ENCODE measurements at regions not wholly inside any gene's neighbourhood (a gene's known extent, or its start where the extent isn't known, plus 50 kb on each side); places are given as distances from the start of the nearest gene placed in this dataset.

- intact Hi-C loops (cut with DNase I) = no loop called here
- H3K4me1 ChIP-seq (ENCODE audit: control insufficient read depth in 2 of 3, insufficient read depth in 2 of 3, low read depth in 1 of 3, low read length in 3 of 3) = no peaks in the 10 kb centered on the region
- H3K9ac ChIP-seq (ENCODE audit: low read length in 3 of 3) = no peak overlapping the region
- no peaks in the 10 kb centered on the region for H3K36me3 ChIP-seq (ENCODE audit: control insufficient read depth in 2 of 3, insufficient read depth in 3 of 3, low read length in 3 of 3)
- no peak overlapping the region for H3K27ac ChIP-seq (ENCODE audit: low read depth in 2 of 2, low read length in 2 of 2)
- H3K27me3 ChIP-seq (ENCODE audit: control insufficient read depth, insufficient read depth, low read length) = no peaks in the 10 kb centered on the region
- FAIRE-seq (no peak), DNase-seq (no peak)
- H3K9me3 ChIP-seq (ENCODE audit: control insufficient read depth in 2 of 3, insufficient read depth in 1 of 3, low read length in 3 of 3) = peaks cover 0 to 7% (median 0%) of the 10 kb centered on the region in 3 donors
- TF ChIP-seq, protein P1, sequence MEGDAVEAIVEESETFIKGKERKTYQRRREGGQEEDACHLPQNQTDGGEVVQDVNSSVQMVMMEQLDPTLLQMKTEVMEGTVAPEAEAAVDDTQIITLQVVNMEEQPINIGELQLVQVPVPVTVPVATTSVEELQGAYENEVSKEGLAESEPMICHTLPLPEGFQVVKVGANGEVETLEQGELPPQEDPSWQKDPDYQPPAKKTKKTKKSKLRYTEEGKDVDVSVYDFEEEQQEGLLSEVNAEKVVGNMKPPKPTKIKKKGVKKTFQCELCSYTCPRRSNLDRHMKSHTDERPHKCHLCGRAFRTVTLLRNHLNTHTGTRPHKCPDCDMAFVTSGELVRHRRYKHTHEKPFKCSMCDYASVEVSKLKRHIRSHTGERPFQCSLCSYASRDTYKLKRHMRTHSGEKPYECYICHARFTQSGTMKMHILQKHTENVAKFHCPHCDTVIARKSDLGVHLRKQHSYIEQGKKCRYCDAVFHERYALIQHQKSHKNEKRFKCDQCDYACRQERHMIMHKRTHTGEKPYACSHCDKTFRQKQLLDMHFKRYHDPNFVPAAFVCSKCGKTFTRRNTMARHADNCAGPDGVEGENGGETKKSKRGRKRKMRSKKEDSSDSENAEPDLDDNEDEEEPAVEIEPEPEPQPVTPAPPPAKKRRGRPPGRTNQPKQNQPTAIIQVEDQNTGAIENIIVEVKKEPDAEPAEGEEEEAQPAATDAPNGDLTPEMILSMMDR (IDR thresholded peaks at IDR 0.05; ENCODE audit: borderline replicate concordance, extremely low read depth, insufficient read depth) = no peak
- H3K4me3 ChIP-seq (ENCODE audit: low read length in 3 of 3) = no peak overlapping the region
Observed at GRCh38 chr11:116650052-116650451, 122.7 kb downstream of the BUD13 start.

GRCh38 chr11:116649268-116649667, 123.5 kb downstream of the BUD13 start:
- Histone ChIP-seq H3K9me3 (ENCODE audit: control insufficient read depth in 2 of 3, insufficient read depth in 1 of 3, low read length in 3 of 3) (peaks cover 0 to 7% (median 0%) of the 10 kb centered on the region in 3 donors), H3K27ac (ENCODE audit: low read depth in 2 of 2, low read length in 2 of 2) (no peak overlapping the region), H3K27me3 (ENCODE audit: control insufficient read depth, insufficient read depth, low read length) (no peaks in the 10 kb centered on the region), H3K9ac (ENCODE audit: low read length in 3 of 3) (no peak overlapping the region), H3K4me1 (ENCODE audit: control insufficient read depth in 2 of 3, insufficient read depth in 2 of 3, low read depth in 1 of 3, low read length in 3 of 3) (no peaks in the 10 kb centered on the region), H3K36me3 (ENCODE audit: control insufficient read depth in 2 of 3, insufficient read depth in 3 of 3, low read length in 3 of 3) (no peaks in the 10 kb centered on the region), H3K4me3 (ENCODE audit: low read length in 3 of 3) (no peak overlapping the region)
- DNase-seq (no peak), FAIRE-seq (no peak)
- intact Hi-C loops (cut with DNase I) = no loop called here
- TF ChIP-seq, protein P1 (IDR thresholded peaks at IDR 0.05; ENCODE audit: borderline replicate concordance, extremely low read depth, insufficient read depth) = no peak

GRCh38 chr11:116648247-116649174, 124.3 kb downstream of the BUD13 start:
- intact Hi-C loops (cut with DNase I) = no loop called here
- no peak for FAIRE-seq

More at GRCh38 chr11:116648247-116649174, 124.3 kb downstream of the BUD13 start:
- H3K9ac ChIP-seq (ENCODE audit: low read length in 3 of 3) = no peak overlapping the region
- H3K36me3 ChIP-seq (ENCODE audit: control insufficient read depth in 2 of 3, insufficient read depth in 3 of 3, low read length in 3 of 3) = no peaks in the 10 kb centered on the region
- H3K9me3 ChIP-seq (ENCODE audit: control insufficient read depth in 2 of 3, insufficient read depth in 1 of 3, low read length in 3 of 3) = peaks cover 0 to 7% (median 0%) of the 10 kb centered on the region in 3 donors
- H3K27me3 ChIP-seq (ENCODE audit: control insufficient read depth, insufficient read depth, low read length) = no peaks in the 10 kb centered on the region
- DNase-seq = peak in 1 of 5 donors; percentile 3
- no peaks in the 10 kb centered on the region for H3K4me1 ChIP-seq (ENCODE audit: control insufficient read depth in 2 of 3, insufficient read depth in 2 of 3, low read depth in 1 of 3, low read length in 3 of 3)
- no peak overlapping the region for H3K4me3 ChIP-seq (ENCODE audit: low read length in 3 of 3)
- TF ChIP-seq, protein P1 (IDR thresholded peaks at IDR 0.05; ENCODE audit: borderline replicate concordance, extremely low read depth, insufficient read depth) = no peak
- H3K27ac ChIP-seq (ENCODE audit: low read depth in 2 of 2, low read length in 2 of 2) = no peak overlapping the region
